ENCODE measurements at regions not wholly inside any gene's neighbourhood (a gene's known extent, or its start where the extent isn't known, plus 50 kb on each side); places are given as distances from the start of the nearest gene placed in this dataset.

GRCh38 chr5:118555727-118556126, 432.6 kb downstream of the DTWD2 start:
- TF ChIP-seq CTCF (optimal IDR thresholded peaks at IDR 0.05 in 1 of 3, IDR thresholded peaks at IDR 0.05 in 1 of 3, conservative IDR thresholded peaks at IDR 0.05 in 1 of 3; ENCODE audit: extremely low read depth in 1 of 3, insufficient read depth in 2 of 3, low read length in 3 of 3) (no peak), EZH2 (IDR thresholded peaks at IDR 0.05; ENCODE audit: low read length) (no peak)

Measured in keratinocyte (primary cell).